HUES48 (cell line): ENCODE measurements at regions not wholly inside any gene's neighbourhood (a gene's known extent, or its start where the extent isn't known, plus 50 kb on each side); places are given as distances from the start of the nearest gene placed in this dataset.

Experiments
- H3K27ac ChIP-seq: one replicate; pipeline ENCODE4 v1.7.0; 2013; ENCODE audit warnings: low read depth, low read length, inconsistent platforms
- H3K27me3 ChIP-seq: 2 replicates; pipeline ENCODE4 v1.6.1; 2013; ENCODE audit warnings: mild to moderate bottlenecking, low read length; ENCODE audit not compliant: control insufficient read depth, insufficient read depth
- H3K36me3 ChIP-seq: 2 replicates; pipeline ENCODE4 v1.6.1; 2013; ENCODE audit warnings: low read length; ENCODE audit not compliant: control insufficient read depth, insufficient read depth
- H3K4me1 ChIP-seq: 2 replicates; pipeline ENCODE4 v1.6.1; 2013; ENCODE audit warnings: mild to moderate bottlenecking, low read length; ENCODE audit not compliant: control insufficient read depth, insufficient read depth
- H3K4me3 ChIP-seq: 2 replicates; pipeline ENCODE4 v1.5.1; 2013; ENCODE audit warnings: mild to moderate bottlenecking, low read depth, low read length
- H3K9ac ChIP-seq: 2 replicates; pipeline ENCODE4 v1.6.1; 2013; ENCODE audit warnings: mild to moderate bottlenecking, low read depth, low read length, moderate library complexity
- H3K9me3 ChIP-seq: 2 replicates; pipeline ENCODE4 v1.6.1; 2013; ENCODE audit warnings: low read length; ENCODE audit not compliant: control insufficient read depth, insufficient read depth

DNA sequence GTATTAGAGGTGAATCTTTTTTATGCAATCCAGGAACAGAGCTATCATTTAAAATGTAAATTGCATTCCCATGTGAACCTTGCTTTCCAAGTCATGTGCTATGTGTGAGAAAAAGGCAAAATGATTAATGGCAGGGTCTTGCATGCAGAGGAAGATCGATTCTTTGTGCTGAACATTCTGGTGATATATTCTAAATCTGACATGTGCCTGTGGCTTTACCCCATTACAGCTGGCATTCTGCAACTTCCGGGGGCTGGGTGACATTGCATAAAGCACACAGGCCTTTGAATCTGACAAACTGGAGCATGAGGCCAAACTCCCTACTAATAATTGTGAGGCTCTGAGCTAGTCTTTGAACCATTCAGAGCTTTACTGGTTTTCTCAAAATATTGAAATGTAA, 1449.7 kb downstream of the CDH8 start:
- no peak overlapping the region for H3K9ac ChIP-seq
- no peak overlapping the region for H3K4me3 ChIP-seq
- H3K27ac ChIP-seq: no peak overlapping the region
- H3K9me3 ChIP-seq: no peaks in the 10 kb centered on the region
- no peaks in the 10 kb centered on the region for H3K36me3 ChIP-seq
- H3K27me3 ChIP-seq: no peaks in the 10 kb centered on the region
- peaks cover 13% of the 10 kb centered on the region; the same call in 1 of the 2 replicates for H3K4me1 ChIP-seq

- Histone ChIP-seq H3K9me3 (no peaks in the 10 kb centered on the region), H3K27ac (no peak overlapping the region), H3K36me3 (no peaks in the 10 kb centered on the region), H3K9ac (no peak overlapping the region), H3K4me1 (peaks cover 13% of the 10 kb centered on the region; the same call in 1 of the 2 replicates), H3K27me3 (no peaks in the 10 kb centered on the region), H3K4me3 (no peak overlapping the region)
These were observed 1453.7 kb downstream of the CDH8 start for GRCh38 chr16:60582528-60582927.

DNA sequence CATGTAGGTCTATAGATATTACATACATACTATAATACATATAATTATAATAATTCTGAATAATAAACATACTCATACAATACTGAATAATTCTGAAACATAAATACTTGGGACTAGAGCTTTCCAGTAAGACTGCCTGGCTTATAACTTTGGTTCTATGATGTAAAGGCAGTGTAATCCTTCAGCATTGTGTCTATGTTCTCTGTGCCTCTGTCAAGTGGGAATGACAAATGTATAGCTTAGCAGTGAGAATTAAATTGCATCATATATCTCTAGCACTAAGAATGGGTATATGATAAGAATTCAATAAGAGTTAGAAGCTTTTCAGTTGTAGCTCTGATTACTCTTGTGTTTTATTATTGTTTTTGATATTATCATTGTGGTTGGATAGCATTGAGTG, 1469.3 kb downstream of the CDH8 start:
- no peaks in the 10 kb centered on the region for H3K36me3 ChIP-seq
- no peak overlapping the region for H3K27ac ChIP-seq
- no peaks in the 10 kb centered on the region for H3K4me1 ChIP-seq
- no peak overlapping the region for H3K9ac ChIP-seq
- no peak overlapping the region for H3K4me3 ChIP-seq
- no peaks in the 10 kb centered on the region for H3K27me3 ChIP-seq
- H3K9me3 ChIP-seq: no peaks in the 10 kb centered on the region

- Histone ChIP-seq H3K9ac (no peak overlapping the region), H3K27me3 (no peaks in the 10 kb centered on the region), H3K4me1 (no peaks in the 10 kb centered on the region), H3K27ac (no peak overlapping the region), H3K4me3 (no peak overlapping the region), H3K9me3 (no peaks in the 10 kb centered on the region), H3K36me3 (no peaks in the 10 kb centered on the region)
These were observed 1471.7 kb downstream of the CDH8 start for GRCh38 chr16:60564588-60564987.

DNA sequence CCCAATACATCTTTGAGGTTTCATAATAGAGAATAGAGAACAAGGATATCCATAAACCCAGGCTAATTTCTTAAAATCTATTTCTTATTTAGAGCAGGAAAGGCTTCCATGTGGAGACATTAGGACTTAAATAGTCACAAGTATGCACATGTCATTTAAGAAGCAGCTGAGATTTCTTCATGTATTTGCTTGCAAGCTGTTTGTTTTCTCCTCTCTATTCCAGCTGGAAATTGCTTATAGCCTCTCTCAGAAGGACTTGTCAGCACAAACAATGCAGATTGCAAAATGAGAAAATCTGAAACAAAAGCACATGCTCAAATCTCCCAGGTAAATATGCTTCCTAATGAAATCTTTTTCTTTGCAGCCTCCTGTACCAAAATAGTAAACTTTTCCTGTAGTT, 1473.1 kb downstream of the CDH8 start:
- Histone ChIP-seq H3K36me3 (no peaks in the 10 kb centered on the region), H3K9me3 (no peaks in the 10 kb centered on the region), H3K9ac (no peak overlapping the region), H3K4me1 (no peaks in the 10 kb centered on the region), H3K4me3 (no peak overlapping the region), H3K27me3 (no peaks in the 10 kb centered on the region), H3K27ac (no peak overlapping the region)

DNA sequence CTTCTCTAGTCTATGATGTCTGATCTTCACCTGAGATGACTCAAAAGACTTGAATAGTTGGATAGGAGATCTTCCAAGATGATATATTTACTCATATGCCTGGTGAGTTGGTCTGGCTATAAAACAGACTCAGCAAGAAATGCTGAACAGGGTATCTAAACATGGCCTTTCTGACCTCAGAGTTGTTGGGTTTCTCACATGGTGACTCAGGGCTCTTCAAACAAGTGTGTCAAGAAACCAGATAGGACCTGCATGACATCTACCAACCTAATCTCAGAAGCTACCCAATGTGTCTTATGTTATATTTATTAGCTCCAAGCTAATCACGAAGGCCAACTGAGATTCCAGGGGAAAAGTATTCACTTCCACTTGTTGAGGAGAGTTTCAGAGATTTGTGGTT, 1477.3 kb downstream of the CDH8 start:
- Histone ChIP-seq H3K36me3 (no peaks in the 10 kb centered on the region), H3K27ac (no peak overlapping the region), H3K9ac (no peak overlapping the region), H3K4me1 (no peaks in the 10 kb centered on the region), H3K4me3 (no peak overlapping the region), H3K9me3 (no peaks in the 10 kb centered on the region), H3K27me3 (no peaks in the 10 kb centered on the region)

DNA sequence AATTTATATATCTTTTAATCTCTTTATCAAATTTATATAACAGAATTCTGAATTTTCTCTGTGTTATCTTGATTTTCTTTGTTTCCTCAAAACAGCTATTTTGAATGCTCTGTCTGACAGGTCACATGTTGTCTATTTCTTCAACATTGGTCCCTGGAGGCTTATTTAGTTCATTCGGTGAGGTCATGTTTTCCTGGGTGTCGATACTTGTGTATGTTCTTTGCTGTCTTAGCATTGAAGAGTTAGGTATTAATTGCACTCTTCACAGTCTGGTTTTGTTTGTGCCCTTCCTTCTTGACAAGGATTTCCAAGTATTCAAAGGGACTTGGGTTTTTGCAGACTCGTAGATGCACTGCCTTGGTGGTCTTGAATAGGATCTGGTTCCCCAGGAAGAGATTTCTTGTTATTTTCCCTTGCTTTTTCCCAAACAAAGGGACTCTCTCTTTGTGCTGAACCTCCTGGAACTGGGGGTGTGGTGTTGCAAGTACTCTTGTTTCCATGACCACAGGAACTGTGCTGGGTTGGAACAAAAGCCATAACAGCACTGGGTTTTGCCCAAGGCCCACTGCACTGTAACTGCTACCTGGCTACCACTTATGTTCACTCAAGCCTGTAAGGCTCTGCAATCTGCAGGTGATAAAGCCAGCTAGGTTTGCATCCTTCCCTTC, 1483.0 kb downstream of the CDH8 start:
- Histone ChIP-seq H3K9me3 (no peaks in the 10 kb centered on the region), H3K27ac (peak overlapping the region; percentile 24), H3K4me3 (no peak overlapping the region), H3K9ac (no peak overlapping the region), H3K4me1 (peaks cover 14% of the 10 kb centered on the region), H3K36me3 (no peaks in the 10 kb centered on the region), H3K27me3 (no peaks in the 10 kb centered on the region)

DNA sequence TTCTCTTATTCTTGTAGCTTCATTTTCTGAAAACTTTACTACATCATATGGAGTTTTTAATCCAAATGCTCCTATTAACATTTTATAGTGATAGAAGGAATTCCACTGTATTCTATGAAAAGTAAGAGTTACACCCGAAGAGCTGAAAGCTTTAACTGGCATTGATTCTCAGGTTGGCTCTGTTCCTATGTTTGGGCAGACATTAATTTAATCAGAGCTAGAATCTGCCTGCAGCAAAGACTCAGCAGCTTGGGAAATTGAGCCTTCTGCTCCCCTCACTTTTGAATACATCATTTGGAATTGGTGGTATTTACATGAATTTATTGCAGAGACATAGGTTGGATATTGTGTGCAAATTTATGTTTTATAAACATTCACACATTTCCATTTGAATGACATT, 1494.7 kb downstream of the CDH8 start:
- H3K27me3 ChIP-seq: no peaks in the 10 kb centered on the region
- peaks cover 4% of the 10 kb centered on the region; the same call in 1 of the 2 replicates for H3K9me3 ChIP-seq
- no peak overlapping the region for H3K4me3 ChIP-seq
- H3K36me3 ChIP-seq: no peaks in the 10 kb centered on the region
- no peak overlapping the region for H3K27ac ChIP-seq
- H3K9ac ChIP-seq: no peak overlapping the region
- no peaks in the 10 kb centered on the region for H3K4me1 ChIP-seq

DNA sequence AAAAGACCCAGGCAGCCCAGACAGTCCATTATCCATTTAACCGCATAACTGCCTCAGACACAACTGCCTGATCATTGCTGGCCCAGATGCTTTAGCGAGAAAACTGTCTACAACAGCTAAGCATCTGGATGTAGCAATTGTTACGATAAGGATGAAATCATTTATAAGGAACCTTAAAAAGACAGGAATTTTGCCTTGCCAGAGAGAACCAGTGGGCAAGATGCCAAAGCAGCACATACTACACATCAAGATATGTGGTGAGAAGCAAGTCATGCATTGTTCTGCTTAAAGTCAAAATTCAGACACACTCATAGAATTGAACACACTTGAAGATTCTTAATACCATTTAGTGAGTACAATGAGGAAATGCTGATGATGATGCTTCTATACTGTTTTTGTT, 1525.3 kb downstream of the CDH8 start:
- H3K9ac ChIP-seq: no peak overlapping the region
- H3K4me3 ChIP-seq: no peak overlapping the region
- no peak overlapping the region for H3K27ac ChIP-seq
- H3K4me1 ChIP-seq: no peaks in the 10 kb centered on the region
- no peaks in the 10 kb centered on the region for H3K9me3 ChIP-seq
- H3K36me3 ChIP-seq: no peaks in the 10 kb centered on the region
- no peaks in the 10 kb centered on the region for H3K27me3 ChIP-seq

DNA sequence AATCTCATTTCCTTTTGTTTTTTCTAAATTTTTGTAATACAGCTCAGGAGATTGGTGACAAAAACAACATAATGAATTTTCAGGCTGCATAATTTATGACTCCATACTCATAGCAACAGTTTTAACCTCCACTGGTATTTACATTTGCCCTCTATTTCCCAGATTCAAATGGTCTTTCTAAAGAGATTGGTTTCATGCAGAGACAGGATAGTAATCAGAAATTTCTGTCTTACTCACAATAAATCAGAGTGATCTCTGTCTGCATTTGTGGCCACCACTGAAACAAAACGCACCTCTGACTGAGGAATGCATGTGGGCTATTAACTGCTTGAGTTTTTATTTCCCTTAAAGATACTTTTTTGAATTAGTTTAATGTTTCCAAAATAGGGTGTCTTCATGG, 1526.0 kb downstream of the CDH8 start:
- Histone ChIP-seq H3K36me3 (no peaks in the 10 kb centered on the region), H3K27ac (no peak overlapping the region), H3K27me3 (no peaks in the 10 kb centered on the region), H3K9me3 (no peaks in the 10 kb centered on the region), H3K4me3 (no peak overlapping the region), H3K4me1 (no peaks in the 10 kb centered on the region), H3K9ac (no peak overlapping the region)

DNA sequence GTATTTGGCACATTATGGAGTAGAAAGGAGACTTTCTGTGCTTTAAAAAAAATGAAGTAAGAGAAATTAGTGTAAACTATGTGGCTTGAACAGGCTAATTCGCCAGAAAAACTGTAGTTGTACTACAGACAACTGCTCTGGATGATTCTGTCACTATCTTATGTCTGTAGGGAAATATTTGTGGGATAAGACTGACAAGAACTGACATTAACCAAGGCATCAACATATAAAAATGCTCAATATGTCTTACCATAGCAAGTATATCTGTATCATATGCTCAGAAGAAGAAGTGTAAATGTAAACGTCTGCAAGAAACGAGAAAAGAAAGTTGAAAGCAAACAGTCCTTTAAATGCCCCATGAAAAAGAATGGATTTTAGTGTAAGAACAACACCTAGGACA, 1545.0 kb downstream of the CDH8 start:
- no peak overlapping the region for H3K9ac ChIP-seq
- no peak overlapping the region for H3K27ac ChIP-seq
- no peaks in the 10 kb centered on the region for H3K9me3 ChIP-seq
- H3K27me3 ChIP-seq: no peaks in the 10 kb centered on the region
- H3K4me3 ChIP-seq: no peak overlapping the region
- H3K36me3 ChIP-seq: no peaks in the 10 kb centered on the region
- H3K4me1 ChIP-seq: 0 out of 2 replicates have a peak, but pooled peaks cover 5% of the 10 kb centered on the region
